Kidney capillary endothelial cell (primary cell): ENCODE measurements at regions not wholly inside any gene's neighbourhood (a gene's known extent, or its start where the extent isn't known, plus 50 kb on each side); places are given as distances from the start of the nearest gene placed in this dataset.

Experiments used
- DNase-seq: peaks from one replicate; pipeline ENCODE4 v3.0.0-alpha.2; 2018; ENCODE audit warnings: low spot score

DNA sequence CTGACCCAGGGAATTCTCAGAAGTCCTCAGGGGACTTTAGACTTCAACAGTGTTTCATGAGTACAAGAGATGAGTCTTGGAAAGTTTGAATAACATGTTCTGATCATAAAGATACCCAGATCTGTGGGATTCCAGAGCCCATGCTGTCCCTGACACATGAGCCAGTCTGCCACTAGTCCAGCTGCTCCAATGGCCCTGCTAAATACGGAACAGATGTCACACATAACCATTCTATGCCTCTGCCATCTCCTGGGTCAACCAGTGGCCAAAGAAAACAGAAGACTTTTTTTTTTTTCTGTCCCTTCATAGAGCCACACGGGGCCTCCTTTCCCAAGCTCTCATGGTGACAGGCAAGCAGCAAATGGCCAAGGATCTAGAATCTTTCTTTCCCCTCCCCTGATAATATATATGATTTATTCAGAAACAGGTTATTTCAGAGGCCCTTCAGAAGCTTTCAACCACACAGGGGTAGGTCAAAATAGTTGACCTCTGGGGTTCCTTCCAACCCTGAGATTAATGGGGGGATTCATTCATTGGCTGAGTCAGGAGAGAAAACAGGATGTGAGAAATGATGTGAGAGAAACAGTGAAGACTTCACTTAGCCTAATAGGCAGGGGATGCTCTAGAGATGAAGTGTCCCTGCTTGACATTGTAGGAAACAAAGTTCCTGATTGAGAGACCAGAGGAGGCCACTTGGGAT is 367.7 kb downstream of the CDK5RAP2 start:
- no peak for DNase-seq

DNA sequence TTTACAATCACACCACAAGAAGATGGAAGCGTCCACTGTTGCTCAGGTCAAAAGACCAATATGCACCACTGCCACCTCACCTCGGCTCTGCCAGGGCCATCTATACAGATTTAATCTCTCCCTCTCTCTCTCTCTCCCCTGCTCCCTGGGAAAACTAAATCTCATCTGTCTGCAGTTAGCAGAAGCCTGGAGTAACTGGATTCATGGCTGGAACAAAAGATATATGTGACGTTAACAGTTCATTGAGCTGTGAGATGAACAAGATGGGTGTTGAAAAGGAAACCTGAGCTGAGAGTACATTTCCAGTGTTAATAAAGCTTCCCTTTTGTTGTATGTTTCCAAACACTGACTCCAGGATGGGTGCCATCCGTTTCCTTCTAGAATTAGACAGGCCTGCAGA is 369.7 kb downstream of the CDK5RAP2 start:
- no peak for DNase-seq

DNA sequence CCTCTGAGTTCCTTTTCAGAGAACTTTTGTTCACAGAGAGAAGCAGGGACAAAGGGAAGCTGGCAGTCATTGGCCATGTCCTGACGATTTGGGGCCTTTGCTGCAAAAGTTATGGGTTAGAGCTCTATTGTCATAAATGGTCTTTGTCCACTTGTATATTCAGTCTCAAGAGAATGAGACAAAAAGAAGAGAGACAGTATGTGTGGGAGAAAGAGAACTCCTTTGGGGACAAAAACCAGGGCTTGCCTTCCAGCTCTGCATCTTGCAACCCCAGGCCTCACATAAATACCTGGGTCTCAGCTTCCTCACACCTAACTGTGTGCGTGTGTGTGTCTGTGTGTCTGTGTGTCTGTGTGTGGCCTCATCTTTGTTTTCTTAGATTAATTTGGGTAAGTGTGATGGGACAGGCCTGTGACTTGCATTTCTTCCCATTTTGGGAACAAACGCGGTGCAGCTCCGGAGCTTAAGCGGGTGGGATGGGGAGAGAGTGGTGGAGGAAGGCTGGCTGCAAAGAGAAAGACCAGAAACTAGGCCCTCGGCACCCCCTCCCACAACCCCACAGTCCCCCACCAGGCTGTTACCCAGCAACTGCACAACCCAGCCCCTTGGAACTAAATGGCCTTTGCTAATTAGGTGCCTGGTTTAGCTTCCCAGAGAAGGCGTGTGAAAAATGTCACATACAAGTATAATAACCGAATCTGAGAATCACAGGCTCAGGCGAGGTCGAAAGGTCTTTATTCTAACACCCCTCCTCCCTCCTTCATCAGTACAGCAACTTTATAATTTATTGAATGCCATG is 376.9 kb downstream of the CDK5RAP2 start:
- no peak for DNase-seq

DNA sequence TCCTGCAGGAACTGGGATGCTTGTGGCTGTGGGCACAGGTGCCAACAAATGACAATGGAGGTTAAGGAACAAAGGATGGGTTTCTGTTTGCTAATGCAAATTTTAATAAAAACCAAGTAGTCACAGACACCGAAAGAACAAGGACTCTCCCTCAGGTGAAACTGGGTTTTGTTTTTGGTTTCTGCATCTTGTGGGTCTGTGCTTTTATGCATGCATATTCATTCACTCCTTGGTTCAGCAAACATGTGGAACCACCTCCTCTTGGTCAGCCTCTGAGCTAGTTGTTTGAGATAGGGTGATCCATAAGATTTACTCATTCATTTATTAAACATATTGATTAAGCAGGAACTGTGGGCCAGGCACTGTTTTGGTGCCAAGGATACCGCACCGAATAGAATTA is 381.9 kb downstream of the CDK5RAP2 start:
- DNase-seq, result no peak

DNA sequence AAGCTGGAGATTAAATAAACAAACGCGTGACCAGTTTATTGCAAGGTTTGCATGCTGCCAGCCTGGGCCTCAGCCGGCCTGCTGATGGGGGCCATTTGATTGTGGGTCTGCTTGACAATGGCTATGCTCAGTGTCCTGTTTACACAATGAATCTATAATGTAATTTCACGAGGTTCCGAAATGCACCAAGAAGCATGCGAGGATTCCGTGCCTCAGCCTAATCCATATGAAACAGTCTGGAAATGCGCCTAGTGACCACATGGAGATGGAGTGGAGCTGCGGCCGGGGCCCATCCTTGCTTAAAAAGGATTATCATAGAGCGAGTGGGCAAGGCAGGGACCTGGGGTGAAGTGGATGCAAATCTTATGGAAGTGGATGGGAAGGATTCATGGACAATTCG is 382.4 kb downstream of the CDK5RAP2 start:
- no peak for DNase-seq

DNA sequence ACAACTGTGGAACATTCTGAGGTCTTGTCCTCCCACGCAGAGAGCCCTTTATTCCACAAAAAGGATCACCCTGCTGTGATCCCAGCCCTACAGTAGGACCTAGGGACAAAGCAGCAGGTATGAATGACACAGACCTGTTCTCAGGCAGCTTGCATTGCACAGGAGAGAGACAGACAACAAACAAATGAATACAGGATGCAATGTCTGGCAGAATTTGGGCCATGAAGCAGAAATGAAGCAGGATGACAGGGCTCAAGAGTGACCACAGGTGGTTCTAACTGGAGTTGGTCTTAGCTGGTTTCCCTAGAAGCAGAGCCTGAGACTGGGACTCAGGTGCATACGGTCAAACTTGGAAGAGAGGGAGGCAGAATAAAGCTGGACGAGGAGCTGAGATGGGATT is 388.8 kb downstream of the CDK5RAP2 start:
- DNase-seq, result no peak

DNA sequence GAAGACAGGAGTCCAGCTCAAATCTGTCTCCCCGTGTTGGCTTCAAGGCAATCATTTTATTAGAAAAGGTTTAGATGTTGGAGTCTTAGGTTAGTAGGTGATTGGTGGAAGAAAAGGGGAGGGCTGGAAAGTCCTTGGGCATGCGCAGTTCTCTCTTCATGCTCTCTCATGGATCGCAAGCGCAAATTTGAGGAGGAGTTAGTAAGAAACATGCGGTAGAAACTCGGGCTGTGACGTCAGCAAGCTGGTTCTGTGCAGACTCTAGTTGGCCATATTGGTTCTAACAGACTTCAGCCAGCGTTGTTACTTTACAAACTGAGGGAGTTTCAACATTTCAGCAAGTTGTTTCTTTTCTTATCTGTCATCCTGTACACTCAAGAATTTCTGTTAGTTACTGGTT is 392.2 kb downstream of the CDK5RAP2 start:
- no peak for DNase-seq

DNA sequence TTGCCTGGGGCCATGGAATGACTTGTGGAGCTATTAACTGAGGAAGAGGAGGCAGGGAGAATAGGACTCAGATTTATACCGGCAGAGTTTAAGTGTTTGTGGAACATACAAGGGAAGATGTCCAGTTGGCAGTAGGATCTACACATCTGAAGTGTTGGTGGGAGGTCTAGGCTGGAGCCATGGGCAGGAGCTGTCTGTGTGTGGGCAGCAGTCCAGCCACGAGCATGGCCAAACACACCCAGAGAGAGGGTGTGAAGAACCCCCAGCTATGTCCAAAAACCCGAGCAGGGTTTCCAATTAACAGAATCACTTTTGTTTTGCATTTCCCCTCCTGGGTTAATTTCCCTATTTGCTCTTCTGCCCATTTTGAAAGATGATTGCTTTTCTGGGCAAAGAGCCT is 393.7 kb downstream of the CDK5RAP2 start:
- no peak for DNase-seq

DNA sequence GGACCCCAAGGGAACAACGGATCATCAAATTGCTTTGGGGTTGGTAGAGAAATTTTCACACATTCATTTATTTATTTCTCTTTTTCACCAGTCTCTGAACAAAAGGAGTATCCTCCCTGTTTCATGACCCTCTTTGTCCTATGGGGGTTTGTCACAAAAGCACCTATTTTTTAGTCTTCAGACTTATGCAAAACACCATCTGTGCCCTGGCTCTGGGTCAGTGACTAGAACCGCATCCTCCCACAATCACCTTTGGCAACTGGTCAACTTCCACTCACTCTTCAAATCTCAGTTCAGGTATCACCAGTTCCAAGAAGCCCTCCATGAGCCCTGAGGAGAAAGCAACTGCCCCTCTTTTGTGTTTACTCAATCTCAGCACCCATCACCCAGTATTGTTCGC is 395.7 kb downstream of the CDK5RAP2 start:
- no peak for DNase-seq

DNA sequence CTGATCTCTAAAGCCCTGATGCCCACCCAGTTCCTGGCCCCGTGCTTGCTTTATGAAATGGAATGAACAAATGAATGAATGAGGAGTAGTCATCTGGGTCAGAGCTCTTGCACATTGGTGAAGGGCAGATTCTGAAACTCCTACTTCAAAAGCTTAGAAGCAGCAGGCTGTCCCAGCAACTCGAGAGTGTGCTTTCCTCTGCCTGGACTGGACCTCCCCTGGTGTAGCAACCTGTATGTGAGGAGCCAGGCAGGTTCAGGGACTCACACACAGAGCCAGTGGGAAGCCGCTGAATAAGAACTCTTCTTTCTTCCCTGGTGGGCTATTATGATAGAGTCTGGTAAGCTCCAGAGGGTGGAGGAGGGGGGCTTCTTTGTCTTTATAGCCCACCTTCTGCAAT is 396.4 kb downstream of the CDK5RAP2 start:
- no peak for DNase-seq

DNA sequence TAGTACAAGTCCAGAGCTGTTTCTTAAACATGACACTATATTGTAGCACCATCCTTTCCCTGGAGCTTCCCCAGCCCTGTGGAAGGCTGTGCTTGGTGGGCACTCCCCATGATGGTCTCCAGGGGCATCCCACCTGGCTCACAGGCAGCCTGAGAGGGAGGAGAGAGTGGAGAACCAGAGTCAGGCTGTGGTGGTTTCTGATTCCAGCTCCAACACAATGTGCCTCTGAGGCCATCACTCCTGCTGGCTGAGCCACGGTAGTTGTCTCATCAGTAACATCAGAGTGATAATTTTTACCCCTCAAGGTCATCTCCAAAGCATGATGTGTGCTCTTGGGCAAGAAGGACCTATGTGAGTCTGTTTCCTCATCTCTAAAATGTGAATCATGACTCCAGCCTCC is 398.0 kb downstream of the CDK5RAP2 start:
- DNase-seq, result no peak

DNA sequence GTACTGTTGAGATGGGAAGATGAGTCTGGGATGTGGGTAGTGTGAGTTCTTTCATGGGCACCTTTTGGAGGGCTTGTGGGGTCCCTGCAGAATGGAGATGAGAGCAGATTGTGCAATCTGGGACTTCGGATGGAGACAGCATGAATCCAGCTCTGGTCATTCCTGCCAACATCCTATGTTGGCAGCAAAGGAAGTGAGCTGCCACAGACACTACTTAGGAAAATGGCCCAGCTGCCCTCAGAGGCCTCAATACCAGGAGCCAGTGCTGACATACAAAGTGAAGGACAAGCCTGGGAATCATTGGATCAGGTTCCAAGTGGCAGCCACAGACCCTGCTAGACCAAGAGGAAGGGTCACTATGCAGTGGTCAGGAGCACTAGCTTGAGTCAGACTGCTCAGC is 402.8 kb downstream of the CDK5RAP2 start:
- DNase-seq, result no peak

DNA sequence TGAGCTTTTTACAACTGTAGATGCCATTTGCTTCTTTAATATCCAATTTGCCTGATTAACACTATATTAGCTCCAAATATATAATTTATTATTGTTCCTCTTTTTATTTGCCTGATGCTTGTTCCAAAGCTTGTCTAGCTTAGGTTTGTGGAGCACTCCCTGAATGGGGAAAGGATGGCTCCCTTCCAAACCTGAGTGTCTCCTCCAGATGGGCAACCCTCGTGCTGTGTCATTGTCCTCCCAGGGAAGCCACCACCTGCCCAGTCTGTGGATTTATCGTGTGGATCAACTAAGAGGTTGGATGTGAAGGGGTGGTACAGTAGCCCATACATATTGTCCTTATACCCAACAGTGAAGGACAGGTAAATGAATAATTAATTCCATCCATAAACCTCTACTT is 404.9 kb downstream of the CDK5RAP2 start:
- DNase-seq, result no peak

DNA sequence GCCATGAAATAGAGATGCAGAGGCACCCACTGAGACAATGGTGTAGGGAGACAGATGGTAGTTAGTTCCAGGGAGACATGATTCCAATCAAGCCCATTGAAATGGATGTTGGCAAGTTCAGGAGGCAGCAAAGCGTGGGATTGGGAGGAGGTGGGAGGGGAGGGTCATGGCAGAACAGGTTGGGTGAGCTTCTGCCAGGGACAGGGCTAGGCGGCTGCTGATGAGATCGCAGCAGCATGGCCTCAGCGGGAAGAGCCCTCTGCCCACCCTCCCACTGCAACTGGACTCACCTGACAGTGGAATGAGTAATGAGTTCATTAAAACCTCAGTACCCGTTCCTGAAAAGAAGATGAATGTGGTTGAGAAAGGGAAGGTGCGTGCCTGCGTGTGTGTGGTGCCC is 418.2 kb downstream of the CDK5RAP2 start:
- no peak for DNase-seq

DNA sequence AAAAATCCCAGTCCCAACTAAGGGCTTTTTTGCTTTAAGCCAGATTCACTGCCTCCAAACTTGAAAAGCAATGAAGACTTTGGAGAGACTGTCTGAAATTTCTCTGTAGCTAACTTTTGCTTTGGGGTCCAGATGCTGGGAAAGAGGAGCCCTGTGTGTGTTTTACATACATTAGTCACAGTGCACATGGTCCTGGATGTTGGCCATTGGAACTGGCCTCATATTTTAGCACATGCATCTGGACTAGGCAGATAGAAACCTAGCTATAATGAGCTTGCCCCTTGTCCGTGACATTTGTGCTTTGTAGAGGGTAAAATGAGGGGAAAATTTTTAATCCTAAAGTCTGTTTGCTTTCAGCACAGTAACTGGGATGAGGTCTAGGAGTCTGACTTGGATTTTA is 421.7 kb downstream of the CDK5RAP2 start:
- no peak for DNase-seq

DNA sequence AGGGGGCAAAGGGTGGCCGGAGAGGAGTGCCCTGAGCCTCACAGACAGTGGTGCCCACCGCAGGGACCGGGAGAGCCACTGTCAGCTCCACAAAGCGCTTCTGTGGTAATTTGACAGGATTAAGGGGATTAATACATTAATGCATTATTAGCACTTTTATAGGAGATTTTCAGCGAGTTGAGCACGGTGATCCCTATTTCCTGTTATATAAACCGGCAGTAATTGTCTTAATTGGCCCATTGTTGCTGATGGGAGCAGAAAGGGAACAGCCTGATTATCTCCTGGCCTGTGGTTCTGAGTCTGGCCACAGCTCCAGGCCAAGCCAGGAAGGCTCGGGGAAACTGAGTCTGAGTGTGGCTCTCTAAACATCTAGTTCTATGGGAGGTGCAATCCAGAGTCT is 423.6 kb downstream of the CDK5RAP2 start:
- DNase-seq, result no peak

DNA sequence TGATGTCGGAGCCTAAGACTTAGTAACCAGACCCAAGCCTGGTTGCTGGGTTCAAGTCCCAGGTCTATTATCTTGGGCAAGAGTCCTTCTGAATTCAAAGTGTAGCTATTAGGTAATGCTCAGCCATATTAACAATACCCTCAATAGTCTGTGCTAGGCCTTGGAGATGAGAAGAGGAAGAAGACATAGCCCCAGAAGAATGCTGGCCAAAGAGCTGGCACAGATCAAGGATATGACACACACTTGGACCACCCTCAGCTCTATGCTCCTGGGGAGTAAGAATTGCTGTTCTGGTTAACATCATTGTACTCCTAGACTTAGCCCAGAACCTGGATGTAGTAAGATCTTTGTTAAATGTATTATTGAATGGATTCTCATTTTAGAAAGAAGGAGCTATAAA is 426.7 kb downstream of the CDK5RAP2 start:
- DNase-seq, result no peak

DNA sequence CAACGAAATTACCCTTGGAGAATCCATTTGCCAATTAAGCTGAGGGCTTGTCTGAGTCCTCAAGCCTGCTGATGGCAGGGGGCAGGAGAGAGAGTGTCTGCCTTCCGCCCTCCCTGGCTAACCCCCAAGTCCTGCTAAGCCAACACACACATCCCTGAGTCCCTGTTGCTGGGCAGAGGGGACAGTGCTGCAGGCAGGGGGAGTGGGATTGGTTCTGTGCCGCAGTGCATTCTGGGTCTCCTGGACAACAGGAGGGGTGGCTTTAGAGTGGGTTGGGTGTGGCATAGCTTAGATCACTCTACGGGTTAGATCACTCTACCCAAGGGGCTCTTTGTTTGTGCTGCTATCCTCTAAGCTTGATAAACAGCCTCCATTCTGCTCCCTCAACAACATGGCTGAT is 427.7 kb downstream of the CDK5RAP2 start:
- no peak for DNase-seq

DNA sequence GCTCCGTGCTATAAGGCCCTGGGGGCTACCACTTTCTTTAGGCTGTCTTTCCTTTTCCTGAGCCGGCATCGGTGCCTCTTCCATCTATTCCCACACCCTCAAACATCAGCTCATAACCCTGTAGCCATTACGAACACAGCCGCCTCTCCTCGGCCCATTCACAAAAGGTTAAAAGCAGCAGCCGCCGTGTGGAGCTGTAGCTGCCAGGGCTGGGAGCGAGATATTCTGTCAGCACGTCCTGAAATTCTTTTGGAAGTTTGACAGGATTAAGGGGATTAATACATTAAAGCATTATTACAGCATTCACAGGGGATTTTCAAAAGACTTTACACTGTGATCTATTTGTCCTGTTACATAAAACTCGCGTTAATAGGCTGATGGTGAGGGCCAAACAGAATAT is 428.2 kb downstream of the CDK5RAP2 start:
- DNase-seq, result no peak

DNA sequence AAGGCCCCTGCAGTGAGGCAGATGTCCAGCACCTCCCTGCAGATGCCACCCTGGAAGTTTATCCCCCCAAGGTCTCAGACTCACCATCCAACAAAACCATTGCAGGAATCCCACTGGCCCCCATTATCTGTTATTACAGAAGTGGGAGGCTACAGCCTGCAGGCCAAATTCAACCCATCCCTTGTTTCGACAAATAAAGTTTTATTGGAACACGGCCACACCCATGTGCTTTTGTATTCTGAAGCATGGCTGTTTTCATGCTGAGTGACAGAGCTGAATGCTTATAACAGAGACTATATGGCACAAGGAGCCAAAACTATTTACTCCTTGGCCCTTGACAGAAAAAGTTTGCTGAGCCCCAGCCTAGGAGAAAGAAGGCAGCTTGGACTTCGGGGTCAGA is 428.8 kb downstream of the CDK5RAP2 start:
- no peak for DNase-seq

DNA sequence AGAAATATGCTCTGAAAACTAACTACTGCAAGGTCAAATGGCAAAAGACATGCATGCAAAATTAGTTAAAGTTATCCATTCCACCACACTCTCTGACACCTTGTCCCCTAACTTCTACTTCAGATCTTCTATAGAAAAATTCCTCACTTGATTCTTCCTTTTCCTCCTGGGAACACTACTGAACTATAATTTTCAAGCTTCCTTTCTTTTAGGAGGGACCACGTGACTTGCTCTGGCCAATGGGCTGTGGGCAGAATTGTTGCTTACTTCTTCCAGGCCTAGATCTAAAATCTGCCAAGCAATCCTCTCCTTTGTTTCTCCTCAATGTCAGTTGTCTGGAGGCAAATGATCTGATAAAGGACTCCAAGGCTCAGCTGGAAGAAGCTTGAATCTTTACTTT is 441.0 kb downstream of the CDK5RAP2 start:
- DNase-seq, result no peak

DNA sequence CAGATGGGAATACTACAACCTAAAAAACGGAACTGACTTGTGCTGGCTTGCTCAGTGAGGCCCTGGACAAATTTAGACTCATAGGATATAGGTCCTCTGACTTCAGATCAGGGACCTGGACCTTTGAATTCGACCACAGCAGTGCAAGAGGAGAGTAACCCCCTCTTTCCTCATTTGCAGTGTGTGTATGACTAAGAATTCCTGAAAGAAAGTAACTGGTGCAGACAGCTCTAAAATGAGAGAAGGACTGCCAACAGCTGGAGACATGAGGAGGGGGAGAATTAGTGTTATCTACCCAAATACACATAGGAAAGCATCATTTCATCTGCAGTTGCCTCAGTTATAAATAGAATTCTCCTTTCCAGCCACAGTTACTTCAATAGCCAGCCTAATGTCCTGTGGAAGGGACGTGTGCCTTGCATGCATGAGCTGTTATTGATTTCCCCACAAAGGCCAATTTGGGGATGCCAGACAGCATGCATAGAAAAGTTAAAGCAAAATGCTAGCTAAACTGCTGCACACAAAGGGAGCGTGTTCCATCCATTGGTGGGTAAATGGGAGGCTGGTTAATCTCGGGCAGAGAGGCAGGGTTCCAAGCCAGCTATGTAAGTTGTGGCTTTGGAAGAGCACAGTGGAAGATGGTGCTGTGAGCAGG is 442.7 kb downstream of the CDK5RAP2 start:
- DNase-seq, result no peak

DNA sequence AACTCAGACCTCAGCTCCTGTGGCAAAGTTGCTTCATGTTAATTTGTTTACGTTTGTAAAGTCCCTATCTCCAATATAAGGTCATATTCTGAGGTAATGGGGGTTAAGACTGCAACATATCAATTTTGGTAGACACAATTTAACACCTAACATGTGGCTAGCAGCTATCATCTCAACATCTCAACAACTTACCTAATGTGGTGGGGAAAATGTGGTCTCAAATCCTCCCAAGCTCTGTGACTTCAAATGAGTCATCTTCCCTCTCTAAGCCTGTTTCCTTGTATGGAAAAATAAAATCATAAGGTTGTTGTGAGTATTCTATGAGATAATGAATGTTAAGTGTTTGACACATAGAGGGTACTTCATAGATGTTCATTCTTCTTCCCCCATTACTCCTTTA is 443.3 kb downstream of the CDK5RAP2 start:
- no peak for DNase-seq
